Osteoblast (primary cell): ENCODE measurements at regions not wholly inside any gene's neighbourhood (a gene's known extent, or its start where the extent isn't known, plus 50 kb on each side); places are given as distances from the start of the nearest gene placed in this dataset.

Experiments used
- DNase-seq: peaks from one replicate; pipeline ENCODE4 v3.0.0; 2011; ENCODE audit warnings: low spot score, mixed read lengths; ENCODE audit not compliant: insufficient read length; ENCODE audit errors: missing footprints
- H2AFZ ChIP-seq: 2 replicates; pipeline ENCODE4 v1.6.0; 2011; ENCODE audit warnings: mild to moderate bottlenecking, low read length
- H3K27ac ChIP-seq: 2 replicates; pipeline ENCODE4 v1.5.1; 2011; ENCODE audit warnings: mild to moderate bottlenecking, low read depth, low read length, moderate library complexity
- H3K27me3 ChIP-seq: 2 replicates; pipeline ENCODE4 v1.6.0; 2012; ENCODE audit warnings: mild to moderate bottlenecking, control low read depth, inconsistent platforms, low read length, moderate library complexity; ENCODE audit not compliant: insufficient read depth
- H3K36me3 ChIP-seq: 2 replicates; pipeline ENCODE4 v1.5.1; 2011; ENCODE audit warnings: mild to moderate bottlenecking, low read length, control low read depth, moderate library complexity; ENCODE audit not compliant: insufficient read depth
- H3K4me1 ChIP-seq: 2 replicates; pipeline ENCODE4 v1.5.1; 2011; ENCODE audit warnings: mild to moderate bottlenecking, low read length, control low read depth, moderate library complexity; ENCODE audit not compliant: insufficient read depth
- H3K4me2 ChIP-seq: 2 replicates; pipeline ENCODE4 v1.6.0; 2011; ENCODE audit warnings: mild to moderate bottlenecking, low read length; ENCODE audit not compliant: insufficient read depth
- H3K4me3 ChIP-seq: fragments of 200-600 bp; sonication (generic); 3 replicates; pipeline ENCODE4 v1.5.1; 2012; ENCODE audit warnings: mild to moderate bottlenecking, low read length, inconsistent platforms; ENCODE audit not compliant: insufficient read depth
- H3K79me2 ChIP-seq: 2 replicates; pipeline ENCODE4 v1.6.0; 2012; ENCODE audit warnings: mild to moderate bottlenecking, low read length, control low read depth, inconsistent platforms; ENCODE audit not compliant: insufficient read depth
- H3K9me3 ChIP-seq: 2 replicates; pipeline ENCODE4 v1.5.1; 2011; ENCODE audit warnings: low read depth, low read length, control low read depth
- H4K20me1 ChIP-seq: 2 replicates; pipeline ENCODE4 v1.6.0; 2012; ENCODE audit warnings: mild to moderate bottlenecking, low read length, control low read depth; ENCODE audit not compliant: insufficient read depth
- CTCF ChIP-seq: IDR thresholded peaks from 2 replicates; pipeline ENCODE4 v1.5.1; 2011; ENCODE audit warnings: mild to moderate bottlenecking, low read depth, low read length, moderate library complexity; ENCODE audit errors: extremely low read depth

DNA sequence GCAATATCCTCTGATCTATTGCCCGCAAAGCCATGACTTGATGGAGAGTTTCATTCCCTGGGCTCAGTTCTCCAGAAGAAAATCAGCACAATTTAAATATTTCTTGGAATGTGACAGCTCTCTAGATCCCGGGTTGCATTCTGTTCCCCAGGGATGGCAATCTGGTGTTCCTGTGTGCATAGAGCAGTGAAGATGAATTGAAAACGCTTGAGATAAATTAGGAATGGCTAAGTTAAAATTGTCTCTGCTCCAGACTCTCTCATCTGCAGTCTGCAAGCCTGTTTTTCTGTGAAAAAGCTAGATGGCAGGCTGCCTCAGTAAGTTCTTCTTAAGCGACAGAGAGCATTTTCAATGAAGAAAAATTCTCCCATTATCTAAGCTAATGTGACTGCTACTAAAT, 582.5 kb upstream of the MGAT4C start:
- Histone ChIP-seq H3K9me3 (no peaks in the 10 kb centered on the region), H3K4me1 (no peaks in the 10 kb centered on the region), H3K27ac (no peak overlapping the region), H3K27me3 (no peaks in the 10 kb centered on the region), H3K4me3 (no peak overlapping the region), H3K79me2 (no peaks in the 10 kb centered on the region), H4K20me1 (no peaks in the 10 kb centered on the region), H3K36me3 (no peaks in the 10 kb centered on the region), H3K4me2 (no peak overlapping the region), H2AFZ (no peak overlapping the region)
- no peak for TF ChIP-seq CTCF
- DNase-seq: no peak

DNA sequence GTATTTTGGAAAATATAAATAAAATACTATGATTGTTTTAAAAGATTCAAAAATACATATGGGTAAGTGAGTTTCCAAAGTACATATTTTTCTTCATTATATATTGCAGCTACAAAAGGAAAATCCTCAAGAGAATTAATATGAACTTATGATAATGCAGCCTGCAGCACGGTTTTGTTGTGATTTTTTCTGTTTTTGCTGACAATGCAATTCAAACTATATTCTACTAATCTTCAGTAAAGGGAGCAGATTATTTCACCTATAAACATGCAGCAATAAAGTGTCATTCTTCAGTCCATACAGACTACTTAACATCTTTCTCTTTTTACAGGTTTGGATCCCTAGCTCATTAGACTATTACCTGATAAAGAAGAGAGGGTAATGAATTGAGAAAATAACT, 582.1 kb upstream of the MGAT4C start:
- H3K4me2 ChIP-seq: no peak overlapping the region
- H3K4me1 ChIP-seq: no peaks in the 10 kb centered on the region
- H3K79me2 ChIP-seq: no peaks in the 10 kb centered on the region
- H4K20me1 ChIP-seq: no peaks in the 10 kb centered on the region
- no peak overlapping the region for H3K4me3 ChIP-seq
- no peak overlapping the region for H2AFZ ChIP-seq
- H3K27ac ChIP-seq: no peak overlapping the region
- DNase-seq: no peak
- no peaks in the 10 kb centered on the region for H3K27me3 ChIP-seq
- H3K36me3 ChIP-seq: no peaks in the 10 kb centered on the region
- no peaks in the 10 kb centered on the region for H3K9me3 ChIP-seq
- no peak for TF ChIP-seq CTCF

GRCh38 chr12:86837246-86837645, 581.1 kb upstream of the MGAT4C start:
- no peak overlapping the region for H2AFZ ChIP-seq
- no peak for DNase-seq

GRCh38 chr12:86834217-86834616, 578.0 kb upstream of the MGAT4C start:
- H3K4me3 ChIP-seq: no peak overlapping the region
- no peak for DNase-seq
- H3K27me3 ChIP-seq: no peaks in the 10 kb centered on the region
- no peak overlapping the region for H3K27ac ChIP-seq
- no peaks in the 10 kb centered on the region for H4K20me1 ChIP-seq
- H3K36me3 ChIP-seq: no peaks in the 10 kb centered on the region
- no peaks in the 10 kb centered on the region for H3K9me3 ChIP-seq
- no peaks in the 10 kb centered on the region for H3K79me2 ChIP-seq
- TF ChIP-seq CTCF: no peak
- H3K4me2 ChIP-seq: no peak overlapping the region
- H2AFZ ChIP-seq: no peak overlapping the region
- no peaks in the 10 kb centered on the region for H3K4me1 ChIP-seq

More at GRCh38 chr12:86837246-86837645, 581.1 kb upstream of the MGAT4C start:
- no peaks in the 10 kb centered on the region for H3K79me2 ChIP-seq
- TF ChIP-seq CTCF: no peak
- no peaks in the 10 kb centered on the region for H4K20me1 ChIP-seq
- H3K4me1 ChIP-seq: no peaks in the 10 kb centered on the region
- H3K9me3 ChIP-seq: no peaks in the 10 kb centered on the region
- H3K36me3 ChIP-seq: no peaks in the 10 kb centered on the region
- no peak overlapping the region for H3K4me2 ChIP-seq
- H3K4me3 ChIP-seq: no peak overlapping the region
- H3K27ac ChIP-seq: no peak overlapping the region
- no peaks in the 10 kb centered on the region for H3K27me3 ChIP-seq
